Hepatocyte (in vitro differentiated cells): ENCODE measurements at regions not wholly inside any gene's neighbourhood (a gene's known extent, or its start where the extent isn't known, plus 50 kb on each side); places are given as distances from the start of the nearest gene placed in this dataset.

Experiments used
- DNase-seq: peaks from one replicate; pipeline ENCODE4 v3.0.0-alpha.2; 2016; ENCODE audit warnings: low spot score
- H2AFZ ChIP-seq: fragments of 200-600 bp; sonication (generic); 2 replicates; pipeline ENCODE4 v1.6.0; 2016; ENCODE audit warnings: antibody characterized with exemption, mild to moderate bottlenecking
- H3K27ac ChIP-seq: fragments of 200-600 bp; sonication (generic); 2 replicates; pipeline ENCODE4 v1.5.1; 2016; ENCODE audit warnings: mild to moderate bottlenecking
- H3K27me3 ChIP-seq: fragments of 200-600 bp; sonication (generic); 2 replicates; pipeline ENCODE4 v1.6.1; 2016
- H3K36me3 ChIP-seq: fragments of 200-600 bp; sonication (generic); replicated peaks from 2 replicates; pipeline ENCODE4 v1.5.1; 2016; ENCODE audit warnings: low read depth; ENCODE audit not compliant: insufficient read depth
- H3K4me1 ChIP-seq: fragments of 200-600 bp; sonication (generic); 2 replicates; pipeline ENCODE4 v1.5.1; 2016; ENCODE audit warnings: mild to moderate bottlenecking, moderate library complexity; ENCODE audit not compliant: insufficient read depth
- H3K4me2 ChIP-seq: fragments of 200-600 bp; sonication (generic); 2 replicates; pipeline ENCODE4 v1.6.0; 2016
- H3K4me3 ChIP-seq: fragments of 200-600 bp; sonication (generic); 2 replicates; pipeline ENCODE4 v1.5.1; 2016; ENCODE audit warnings: mild to moderate bottlenecking
- H3K79me2 ChIP-seq: fragments of 200-600 bp; sonication (generic); 2 replicates; pipeline ENCODE4 v1.6.0; 2017; ENCODE audit warnings: mild to moderate bottlenecking
- H3K9me2 ChIP-seq: fragments of 200-600 bp; sonication (generic); replicated peaks from 2 replicates; pipeline ENCODE4 v1.6.0; 2017; ENCODE audit warnings: mild to moderate bottlenecking; ENCODE audit not compliant: insufficient read depth
- H3K9me3 ChIP-seq: fragments of 200-600 bp; sonication (generic); 2 replicates; pipeline ENCODE4 v1.5.1; 2016; ENCODE audit warnings: low read depth, mild to moderate bottlenecking
- H4K20me1 ChIP-seq: fragments of 200-600 bp; sonication (generic); 2 replicates; pipeline ENCODE4 v1.6.0; 2016; ENCODE audit warnings: mild to moderate bottlenecking; ENCODE audit not compliant: insufficient read depth, poor library complexity, severe bottlenecking
- CTCF ChIP-seq: fragments of 200-600 bp; sonication (generic); IDR thresholded peaks from 2 replicates; pipeline ENCODE4 v1.5.1; 2016; ENCODE audit warnings: antibody characterized with exemption, mild to moderate bottlenecking; ENCODE audit not compliant: poor library complexity
- EZH2 ChIP-seq: fragments of 200-600 bp; sonication (generic); IDR thresholded peaks from 2 replicates; pipeline ENCODE4 v1.6.1; 2016; ENCODE audit warnings: antibody characterized with exemption, mild to moderate bottlenecking, borderline replicate concordance
- EZH2phosphoT487 ChIP-seq: fragments of 200-600 bp; sonication (generic); IDR thresholded peaks from one replicate; pipeline ENCODE4 v1.6.1; 2018; ENCODE audit warnings: antibody characterized with exemption, mild to moderate bottlenecking, low read depth, moderate library complexity; ENCODE audit not compliant: unreplicated experiment, severe bottlenecking
- WGBS: methylation state at CpG from one replicate; pipeline ENCODE4 v1.1.6; 2016; ENCODE audit warnings: low lambda C conversion rate; ENCODE audit errors: missing lambda C conversion rate; 5-methylcytosine and 5-hydroxymethylcytosine counted together

GRCh38 chr1:208433971-208434370, 189.8 kb upstream of the PLXNA2 start:
- Histone ChIP-seq H4K20me1 (no peaks in the 10 kb centered on the region), H3K4me1 (no peaks in the 10 kb centered on the region), H3K9me3 (no peaks in the 10 kb centered on the region), H3K9me2 (no peaks in the 10 kb centered on the region), H3K4me3 (no peak overlapping the region), H3K79me2 (no peaks in the 10 kb centered on the region), H3K4me2 (no peak overlapping the region), H3K36me3 (no peaks in the 10 kb centered on the region), H2AFZ (no peak overlapping the region), H3K27me3 (no peaks in the 10 kb centered on the region), H3K27ac (no peak overlapping the region)
- no peak for DNase-seq
- WGBS: 56% methylated on average over 4 of the region's 4 CpGs
- TF ChIP-seq EZH2: no peak
- no peak for TF ChIP-seq CTCF
- no peak for TF ChIP-seq EZH2phosphoT487

DNA sequence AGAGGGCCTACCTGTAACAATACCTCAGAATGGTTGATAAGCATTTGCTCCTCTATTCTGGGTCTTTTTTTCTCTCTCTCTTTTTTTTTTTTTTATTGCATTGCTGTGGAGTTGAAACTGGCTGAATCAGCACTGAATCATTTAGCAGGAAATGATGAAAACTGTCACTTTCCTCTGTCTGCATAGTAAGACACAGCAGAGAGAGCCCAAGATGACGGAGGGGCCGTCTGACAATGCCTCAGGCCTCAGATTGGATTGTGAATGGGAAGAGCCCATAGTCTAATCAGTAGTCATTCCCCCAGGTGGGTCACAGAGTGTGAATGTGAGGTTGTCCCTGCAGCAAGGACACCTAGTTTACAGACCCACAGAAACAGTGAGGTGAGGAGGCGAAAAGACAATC, 193.2 kb upstream of the PLXNA2 start:
- no peak overlapping the region for H3K27ac ChIP-seq
- TF ChIP-seq EZH2 (no peak), CTCF (no peak), EZH2phosphoT487 (no peak)
- no peaks in the 10 kb centered on the region for H4K20me1 ChIP-seq
- DNase-seq: no peak
- no peak overlapping the region for H3K4me3 ChIP-seq
- 62% methylated on average over 3 of the region's 3 CpGs for WGBS
- H3K27me3 ChIP-seq: no peaks in the 10 kb centered on the region
- no peaks in the 10 kb centered on the region for H3K9me2 ChIP-seq
- no peaks in the 10 kb centered on the region for H3K79me2 ChIP-seq
- no peak overlapping the region for H2AFZ ChIP-seq
- H3K4me1 ChIP-seq: no peaks in the 10 kb centered on the region
- no peak overlapping the region for H3K4me2 ChIP-seq
- H3K9me3 ChIP-seq: no peaks in the 10 kb centered on the region
- H3K36me3 ChIP-seq: no peaks in the 10 kb centered on the region

- H3K36me3 ChIP-seq: no peaks in the 10 kb centered on the region
- no peaks in the 10 kb centered on the region for H3K27me3 ChIP-seq
- no peak overlapping the region for H3K4me3 ChIP-seq
- WGBS: 45% methylated on average over 2 of the region's 2 CpGs
- H3K4me2 ChIP-seq: no peak overlapping the region
- H2AFZ ChIP-seq: no peak overlapping the region
- no peak for TF ChIP-seq EZH2phosphoT487
- TF ChIP-seq CTCF: no peak
- no peaks in the 10 kb centered on the region for H3K9me3 ChIP-seq
- DNase-seq: no peak
- no peaks in the 10 kb centered on the region for H3K9me2 ChIP-seq
- no peaks in the 10 kb centered on the region for H3K4me1 ChIP-seq
- H4K20me1 ChIP-seq: no peaks in the 10 kb centered on the region
- H3K79me2 ChIP-seq: no peaks in the 10 kb centered on the region
- H3K27ac ChIP-seq: no peak overlapping the region
These were observed 194.0 kb upstream of the PLXNA2 start for GRCh38 chr1:208438112-208438699.
